ENCODE measurements at regions not wholly inside any gene's neighbourhood (a gene's known extent, or its start where the extent isn't known, plus 50 kb on each side); places are given as distances from the start of the nearest gene placed in this dataset.

- no peak for DNase-seq
These were observed 564.2 kb upstream of the PITX2 start for GRCh38 chr4:111187108-111187507.

GRCh38 chr4:111198446-111198845, 575.6 kb upstream of the PITX2 start:
- no peak for DNase-seq

- DNase-seq = no peak
These were observed 581.9 kb upstream of the PITX2 start for GRCh38 chr4:111204797-111205196.

GRCh38 chr4:111208970-111209369, 586.1 kb upstream of the PITX2 start:
- DNase-seq = no peak

GRCh38 chr4:111209706-111210105, 586.8 kb upstream of the PITX2 start:
- DNase-seq = no peak

GRCh38 chr4:111210595-111210994, 587.7 kb upstream of the PITX2 start:
- DNase-seq = no peak

GRCh38 chr4:111213531-111213930, 590.7 kb upstream of the PITX2 start:
- DNase-seq = no peak

- no peak for DNase-seq
These were observed 591.5 kb upstream of the PITX2 start for GRCh38 chr4:111214371-111214770.

- DNase-seq = no peak
These were observed 592.9 kb upstream of the PITX2 start for GRCh38 chr4:111215755-111216154.

- no peak for DNase-seq
These were observed 593.9 kb upstream of the PITX2 start for GRCh38 chr4:111216791-111217190.

- DNase-seq = no peak
These were observed 598.5 kb upstream of the PITX2 start for GRCh38 chr4:111221371-111221770.

- DNase-seq = no peak
These were observed 605.5 kb upstream of the PITX2 start for GRCh38 chr4:111228396-111228795.

- no peak for DNase-seq
These were observed 606.0 kb upstream of the PITX2 start for GRCh38 chr4:111228874-111229273.

GRCh38 chr4:111230265-111230664, 607.4 kb upstream of the PITX2 start:
- DNase-seq = no peak

- DNase-seq = no peak
These were observed 608.4 kb upstream of the PITX2 start for GRCh38 chr4:111231281-111231680.

- DNase-seq = no peak
These were observed 612.1 kb upstream of the PITX2 start for GRCh38 chr4:111234939-111235338.

GRCh38 chr4:111263836-111264235, 641.0 kb upstream of the PITX2 start:
- DNase-seq = no peak

GRCh38 chr4:111266937-111267336, 644.1 kb upstream of the PITX2 start:
- DNase-seq = no peak

- DNase-seq = no peak
These were observed 644.9 kb upstream of the PITX2 start for GRCh38 chr4:111267786-111268185.

- DNase-seq = no peak
These were observed 646.0 kb upstream of the PITX2 start for GRCh38 chr4:111268769-111269414.

GRCh38 chr4:111269439-111269838, 646.6 kb upstream of the PITX2 start:
- peak; percentile 3 for DNase-seq

- DNase-seq = no peak
These were observed 651.2 kb upstream of the PITX2 start for GRCh38 chr4:111274060-111274459.

GRCh38 chr4:111274486-111274885, 651.6 kb upstream of the PITX2 start:
- no peak for DNase-seq

GRCh38 chr4:111281219-111281618, 658.3 kb upstream of the PITX2 start:
- DNase-seq = no peak

- DNase-seq = no peak
These were observed 659.2 kb upstream of the PITX2 start for GRCh38 chr4:111282035-111282434.

Data from hematopoietic multipotent progenitor cell treated with erythropoietin and hydrocortisone succinate and interleukin-3 and kit ligand, for 4 days (in vitro differentiated cells).